ENCODE measurements at regions not wholly inside any gene's neighbourhood (a gene's known extent, or its start where the extent isn't known, plus 50 kb on each side); places are given as distances from the start of the nearest gene placed in this dataset.
"Not testable (repeated sequence)": the region's sequence is repeated elsewhere in the genome, so short reads cannot be mapped to it uniquely, and the experiment has no call there.

GRCh38 chr11:45000918-45001317 lies 50.2 kb upstream of the TP53I11 start:
- DNase-seq (ENCODE audit: low read depth), result no peak

- DNase-seq (ENCODE audit: low read depth), result no peak
Measured at GRCh38 chr11:45001466-45002165, 50.9 kb upstream of the TP53I11 start.

GRCh38 chr11:45005106-45005505 lies 54.4 kb upstream of the TP53I11 start:
- DNase-seq (ENCODE audit: low read depth), result no peak

- no peak for DNase-seq (ENCODE audit: low read depth)
Measured at GRCh38 chr11:45007011-45007410, 56.3 kb upstream of the TP53I11 start.

- not testable (repeated sequence) for DNase-seq (ENCODE audit: low read depth)
Measured at GRCh38 chr11:45015983-45016382, 65.3 kb upstream of the TP53I11 start.

GRCh38 chr11:45016446-45016845 lies 65.8 kb upstream of the TP53I11 start:
- not testable (repeated sequence) for DNase-seq (ENCODE audit: low read depth)

- no peak for DNase-seq (ENCODE audit: low read depth)
Measured at GRCh38 chr11:45017329-45017728, 66.6 kb upstream of the TP53I11 start.

GRCh38 chr11:45021001-45021400 lies 70.3 kb upstream of the TP53I11 start:
- DNase-seq (ENCODE audit: low read depth), result no peak

GRCh38 chr11:45021692-45022141 lies 71.0 kb upstream of the TP53I11 start:
- peak; percentile 76 for DNase-seq (ENCODE audit: low read depth)

GRCh38 chr11:45022294-45023064 lies 71.8 kb upstream of the TP53I11 start:
- DNase-seq (ENCODE audit: low read depth), result no peak

GRCh38 chr11:45023065-45023365 lies 72.3 kb upstream of the TP53I11 start:
- no peak for DNase-seq (ENCODE audit: low read depth)

GRCh38 chr11:45024316-45024715 lies 73.6 kb upstream of the TP53I11 start:
- DNase-seq (ENCODE audit: low read depth), result no peak

GRCh38 chr11:45024846-45025588 lies 74.3 kb upstream of the TP53I11 start:
- no peak for DNase-seq (ENCODE audit: low read depth)

- no peak for DNase-seq (ENCODE audit: low read depth)
Measured at GRCh38 chr11:45025716-45026492, 75.2 kb upstream of the TP53I11 start.

- no peak for DNase-seq (ENCODE audit: low read depth)
Measured at GRCh38 chr11:45026835-45027234, 76.2 kb upstream of the TP53I11 start.

GRCh38 chr11:45027312-45027711 lies 76.6 kb upstream of the TP53I11 start:
- no peak for DNase-seq (ENCODE audit: low read depth)

- no peak for DNase-seq (ENCODE audit: low read depth)
Measured at GRCh38 chr11:45028911-45029682, 78.4 kb upstream of the TP53I11 start.

GRCh38 chr11:45030778-45031177 lies 80.1 kb upstream of the TP53I11 start:
- no peak for DNase-seq (ENCODE audit: low read depth)

- no peak for DNase-seq (ENCODE audit: low read depth)
Measured at GRCh38 chr11:45031912-45032519, 81.3 kb upstream of the TP53I11 start.

GRCh38 chr11:45035413-45035812 lies 84.7 kb upstream of the TP53I11 start:
- DNase-seq (ENCODE audit: low read depth), result no peak

GRCh38 chr11:45036010-45036409 lies 85.3 kb upstream of the TP53I11 start:
- DNase-seq (ENCODE audit: low read depth), result no peak

Measured in fibroblast of the conjunctiva (primary cell).